SK-N-SH treated with all-trans-retinoic acid at 6 μM for 48 hours (cell line): ENCODE measurements at regions not wholly inside any gene's neighbourhood (a gene's known extent, or its start where the extent isn't known, plus 50 kb on each side); places are given as distances from the start of the nearest gene placed in this dataset.
"Not testable (repeated sequence)": the region's sequence is repeated elsewhere in the genome, so short reads cannot be mapped to it uniquely, and the experiment has no call there.

Experiments used
- ATAC-seq: fragments of 200-7000 bp; cut with Tn5 transposase; 3 replicates; pipeline ENCODE4 v1.9.1; 2020; ENCODE audit warnings: mild to moderate bottlenecking, moderate library complexity
- ARNTL ChIP-seq: fragments of 450-650 bp; formaldehyde crosslinking; IDR thresholded peaks from 2 replicates; pipeline ENCODE4 v1.5.0; 2020; ENCODE audit warnings: low read depth, mild to moderate bottlenecking, moderate library complexity, borderline replicate concordance
- CREB5 ChIP-seq: fragments of 250-450 bp; sonication (Bioruptor Pico); IDR thresholded peaks from 2 replicates; pipeline ENCODE4 v1.5.1; 2020; ENCODE audit warnings: low read depth, mild to moderate bottlenecking, moderate library complexity
- CSDC2 ChIP-seq: fragments of 250-450 bp; sonication (Bioruptor Pico); IDR thresholded peaks from 2 replicates; pipeline ENCODE4 v1.5.0; 2020; ENCODE audit warnings: mild to moderate bottlenecking, moderate library complexity
- ESRRG ChIP-seq: fragments of 250-450 bp; sonication (Bioruptor Pico); IDR thresholded peaks from 2 replicates; pipeline ENCODE4 v1.6.1; 2021; ENCODE audit warnings: mild to moderate bottlenecking
- GLIS3 ChIP-seq: fragments of 250-450 bp; sonication (Bioruptor Pico); IDR thresholded peaks from 2 replicates; pipeline ENCODE4 v1.5.0; 2020; ENCODE audit warnings: mild to moderate bottlenecking, moderate library complexity
- ISL1 ChIP-seq: fragments of 250-450 bp; sonication (Bioruptor Pico); IDR thresholded peaks from 2 replicates; pipeline ENCODE4 v2.1.2; 2022; ENCODE audit warnings: mild to moderate bottlenecking, moderate library complexity
- OSR1 ChIP-seq: fragments of 250-450 bp; sonication (Bioruptor Pico); IDR thresholded peaks from 2 replicates; pipeline ENCODE4 v1.8.0; 2022; ENCODE audit warnings: moderate library complexity, mild to moderate bottlenecking, inconsistent platforms
- PATZ1 ChIP-seq: fragments of 250-450 bp; sonication (Bioruptor Pico); IDR thresholded peaks from 2 replicates; pipeline ENCODE4 v1.8.0; 2020; ENCODE audit warnings: mild to moderate bottlenecking, moderate library complexity, borderline replicate concordance
- PPARA ChIP-seq: fragments of 250-450 bp; sonication (Bioruptor Pico); IDR thresholded peaks from 2 replicates; pipeline ENCODE4 v1.5.0; 2020; ENCODE audit warnings: mild to moderate bottlenecking, borderline replicate concordance
- RARB ChIP-seq: fragments of 250-450 bp; sonication (Bioruptor Pico); IDR thresholded peaks from 2 replicates; pipeline ENCODE4 v1.8.0; 2021; ENCODE audit warnings: mild to moderate bottlenecking, moderate library complexity
- SNAI2 ChIP-seq: fragments of 250-450 bp; sonication (Bioruptor Pico); IDR thresholded peaks from 2 replicates; pipeline ENCODE4 v1.5.0; 2020; ENCODE audit warnings: mild to moderate bottlenecking, moderate library complexity
- TCF4 ChIP-seq: fragments of 250-450 bp; sonication (Bioruptor Pico); IDR thresholded peaks from 2 replicates; pipeline ENCODE4 v1.8.0; 2021; ENCODE audit warnings: mild to moderate bottlenecking, moderate library complexity, borderline replicate concordance
- TOX ChIP-seq: fragments of 250-450 bp; sonication (Bioruptor Pico); IDR thresholded peaks from 2 replicates; pipeline ENCODE4 v1.8.0; 2021; ENCODE audit warnings: mild to moderate bottlenecking, moderate library complexity, borderline replicate concordance
- TSHZ2 ChIP-seq: fragments of 250-450 bp; sonication (Bioruptor Pico); IDR thresholded peaks from 2 replicates; pipeline ENCODE4 v1.5.0; 2020; ENCODE audit warnings: mild to moderate bottlenecking, moderate library complexity
- ZC3H10 ChIP-seq: fragments of 250-450 bp; sonication (Bioruptor Pico); IDR thresholded peaks from 2 replicates; pipeline ENCODE4 v1.5.1; 2021; ENCODE audit warnings: mild to moderate bottlenecking, moderate library complexity
- ZFP3 ChIP-seq: fragments of 250-450 bp; sonication (Bioruptor Pico); IDR thresholded peaks from 2 replicates; pipeline ENCODE4 v1.5.0; 2020; ENCODE audit warnings: mild to moderate bottlenecking, moderate library complexity
- ZFP30 ChIP-seq: fragments of 450-650 bp; formaldehyde crosslinking; IDR thresholded peaks from 2 replicates; pipeline ENCODE4 v1.5.0; 2022; ENCODE audit warnings: mild to moderate bottlenecking, moderate library complexity
- ZNF565 ChIP-seq: fragments of 450-650 bp; formaldehyde crosslinking; conservative IDR thresholded peaks from 2 replicates; pipeline ENCODE4 v1.5.0; 2020; ENCODE audit warnings: low read depth, mild to moderate bottlenecking, moderate library complexity
- ZNF8 ChIP-seq: fragments of 450-650 bp; formaldehyde crosslinking; IDR thresholded peaks from 2 replicates; pipeline ENCODE4 v1.5.0; 2020; ENCODE audit warnings: mild to moderate bottlenecking, moderate library complexity

- TF ChIP-seq CREB5 (CRISPR knock-in tag): no peak
These were observed 172.8 kb downstream of the LRIG3 start (continued) for GRCh38 chr12:58747533-58747932.

- TF ChIP-seq RARB (CRISPR knock-in tag): no peak
- ATAC-seq: no peak
These were observed 169.8 kb downstream of the LRIG3 start for GRCh38 chr12:58750484-58750883.

- no peak for TF ChIP-seq ISL1
- no peak for TF ChIP-seq PPARA (CRISPR knock-in tag)
- no peak for TF ChIP-seq SNAI2 (CRISPR knock-in tag)
- no peak for TF ChIP-seq ZFP30
- TF ChIP-seq ESRRG (CRISPR knock-in tag): no peak
- TF ChIP-seq CREB5 (CRISPR knock-in tag): no peak
- no peak for TF ChIP-seq CSDC2 (CRISPR knock-in tag)
- TF ChIP-seq TCF4 (CRISPR knock-in tag): no peak
- no peak for TF ChIP-seq ZC3H10 (CRISPR knock-in tag)
- TF ChIP-seq RARB (CRISPR knock-in tag): no peak
- TF ChIP-seq TOX (CRISPR knock-in tag): no peak
- TF ChIP-seq GLIS3: no peak
- no peak for TF ChIP-seq ZNF565
- TF ChIP-seq ARNTL (CRISPR knock-in tag): no peak
- no peak for TF ChIP-seq ZFP3 (CRISPR knock-in tag)
- no peak for TF ChIP-seq OSR1 (CRISPR knock-in tag)
- TF ChIP-seq TSHZ2: no peak
- no peak for TF ChIP-seq PATZ1 (CRISPR knock-in tag)
- TF ChIP-seq ZNF8 (CRISPR knock-in tag): no peak
- ATAC-seq: peak; percentile 33; the same call in 1 of the 3 replicates
These were observed 162.9 kb downstream of the LRIG3 start for GRCh38 chr12:58757422-58757821.

- ATAC-seq: not testable (repeated sequence)
These were observed 160.6 kb downstream of the LRIG3 start for GRCh38 chr12:58759745-58760144.

- no peak for ATAC-seq
- no peak for TF ChIP-seq ZNF565
These were observed 159.0 kb downstream of the LRIG3 start for GRCh38 chr12:58761308-58761707.
